IPS-20b (cell line): ENCODE measurements at regions not wholly inside any gene's neighbourhood (a gene's known extent, or its start where the extent isn't known, plus 50 kb on each side); places are given as distances from the start of the nearest gene placed in this dataset.

Experiments
- H3K27ac ChIP-seq: one replicate; pipeline ENCODE4 v1.5.1; 2013; ENCODE audit warnings: low read length
- H3K27me3 ChIP-seq: 2 replicates; pipeline ENCODE4 v1.6.1; 2013; ENCODE audit warnings: mild to moderate bottlenecking, low read length, inconsistent platforms; ENCODE audit not compliant: insufficient read depth
- H3K36me3 ChIP-seq: 2 replicates; pipeline ENCODE4 v1.6.1; 2013; ENCODE audit warnings: low read depth, mild to moderate bottlenecking, inconsistent platforms, low read length, moderate library complexity; ENCODE audit not compliant: insufficient read depth
- H3K4me1 ChIP-seq: 2 replicates; pipeline ENCODE4 v1.6.1; 2013; ENCODE audit warnings: mild to moderate bottlenecking, control low read depth, inconsistent platforms, low read length, moderate library complexity; ENCODE audit not compliant: insufficient read depth
- H3K4me3 ChIP-seq: 2 replicates; pipeline ENCODE4 v1.5.1; 2013; ENCODE audit warnings: mild to moderate bottlenecking, low read length, inconsistent platforms
- H3K9ac ChIP-seq: 2 replicates; pipeline ENCODE4 v1.6.1; 2013; ENCODE audit warnings: low read depth, mild to moderate bottlenecking, inconsistent platforms, low read length, moderate library complexity
- H3K9me3 ChIP-seq: 2 replicates; pipeline ENCODE4 v1.6.1; 2013; ENCODE audit warnings: mild to moderate bottlenecking, low read depth, low read length, inconsistent platforms; ENCODE audit not compliant: insufficient read depth

GRCh38 chr2:121969766-121970639 is 214.6 kb downstream of the TSN start:
- H3K9me3 ChIP-seq = no peaks in the 10 kb centered on the region
- H3K4me3 ChIP-seq = no peak overlapping the region
- no peak overlapping the region for H3K9ac ChIP-seq
- H3K27ac ChIP-seq = no peak overlapping the region
- no peaks in the 10 kb centered on the region; the same call in 1 of the 2 replicates for H3K4me1 ChIP-seq
- no peaks in the 10 kb centered on the region for H3K36me3 ChIP-seq
- H3K27me3 ChIP-seq = no peaks in the 10 kb centered on the region

DNA sequence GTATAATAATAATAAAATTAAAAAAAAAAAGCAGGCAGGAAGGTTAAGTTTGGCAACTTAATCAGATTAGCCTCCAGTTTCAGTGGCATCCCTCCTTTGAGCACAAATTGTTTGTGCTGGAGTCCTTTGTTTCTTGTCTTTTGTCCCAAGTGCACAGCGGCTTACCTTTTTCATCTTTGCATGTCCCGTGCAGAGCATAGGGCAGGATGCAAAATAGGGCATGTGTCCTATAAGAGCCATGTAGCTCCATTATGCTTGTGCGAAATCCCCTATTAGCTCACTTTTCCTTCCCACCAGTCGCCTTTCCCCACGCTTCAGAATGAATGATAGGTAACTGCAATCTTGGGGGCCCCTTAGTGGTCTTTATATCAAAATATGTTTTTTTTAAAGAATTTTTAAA is 216.8 kb downstream of the TSN start:
- H3K4me1 ChIP-seq = no peaks in the 10 kb centered on the region; the same call in 1 of the 2 replicates
- no peaks in the 10 kb centered on the region for H3K27me3 ChIP-seq
- no peak overlapping the region for H3K4me3 ChIP-seq
- no peaks in the 10 kb centered on the region for H3K9me3 ChIP-seq
- no peak overlapping the region for H3K27ac ChIP-seq
- no peak overlapping the region for H3K9ac ChIP-seq
- H3K36me3 ChIP-seq = no peaks in the 10 kb centered on the region

GRCh38 chr2:121974897-121975661 is 219.6 kb downstream of the TSN start:
- Histone ChIP-seq H3K9ac (no peak overlapping the region), H3K4me1 (no peaks in the 10 kb centered on the region; the same call in 1 of the 2 replicates), H3K9me3 (no peaks in the 10 kb centered on the region), H3K27ac (no peak overlapping the region), H3K36me3 (no peaks in the 10 kb centered on the region), H3K4me3 (no peak overlapping the region), H3K27me3 (no peaks in the 10 kb centered on the region)

DNA sequence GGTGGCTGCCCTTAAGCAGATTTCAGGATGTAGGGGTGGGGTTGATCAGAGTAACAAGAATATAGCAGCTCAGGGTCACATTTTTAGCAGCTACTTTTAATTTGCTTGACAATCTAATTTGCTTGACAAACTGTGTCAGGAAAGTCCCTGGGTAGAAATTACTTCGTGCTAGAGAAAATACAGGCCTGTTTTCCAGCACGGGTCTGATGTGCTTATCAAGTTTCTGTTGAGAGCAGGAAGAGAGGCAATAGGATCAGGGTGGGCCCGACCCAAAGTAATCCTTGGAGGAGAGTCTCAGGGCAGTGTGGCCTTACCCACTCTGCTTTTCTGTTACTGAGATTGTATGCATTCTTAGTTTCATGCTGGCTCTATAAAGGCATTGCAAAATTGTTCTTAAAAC is 221.5 kb downstream of the TSN start:
- Histone ChIP-seq H3K27me3 (no peaks in the 10 kb centered on the region), H3K4me3 (no peak overlapping the region), H3K4me1 (no peaks in the 10 kb centered on the region; the same call in 1 of the 2 replicates), H3K36me3 (no peaks in the 10 kb centered on the region), H3K9me3 (no peaks in the 10 kb centered on the region), H3K27ac (no peak overlapping the region), H3K9ac (no peak overlapping the region)

- no peaks in the 10 kb centered on the region for H3K9me3 ChIP-seq
Measured at GRCh38 chr2:121977326-121977725, 221.9 kb downstream of the TSN start.

DNA sequence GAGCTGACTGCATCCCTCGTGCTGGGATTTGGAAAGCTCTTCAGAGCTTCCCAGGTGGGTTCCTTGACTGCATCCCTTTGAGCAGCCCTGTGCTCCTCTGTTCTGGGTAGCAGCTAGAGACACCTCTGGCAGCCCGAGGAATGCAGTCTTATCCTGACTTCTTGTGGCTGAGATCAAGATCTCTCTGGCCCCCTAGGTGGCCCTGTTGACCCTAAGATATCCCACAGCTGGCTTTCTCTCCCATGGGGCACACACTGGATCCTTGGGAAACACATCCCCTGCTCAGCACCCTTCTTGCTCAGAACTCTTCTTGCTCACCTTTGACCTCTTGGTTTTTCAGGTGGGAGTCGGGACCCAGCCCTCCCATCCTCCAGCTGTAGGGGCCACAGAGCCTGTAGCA is 237.2 kb downstream of the TSN start:
- Histone ChIP-seq H3K4me3 (no peak overlapping the region), H3K9me3 (no peaks in the 10 kb centered on the region; the same call in 1 of the 2 replicates), H3K27me3 (no peaks in the 10 kb centered on the region), H3K9ac (no peak overlapping the region), H3K4me1 (no peaks in the 10 kb centered on the region), H3K27ac (no peak overlapping the region), H3K36me3 (no peaks in the 10 kb centered on the region)

More at GRCh38 chr2:121977326-121977725, 221.9 kb downstream of the TSN start:
- Histone ChIP-seq H3K9ac (no peak overlapping the region), H3K27ac (no peak overlapping the region), H3K4me3 (no peak overlapping the region), H3K36me3 (no peaks in the 10 kb centered on the region), H3K27me3 (no peaks in the 10 kb centered on the region), H3K4me1 (no peaks in the 10 kb centered on the region; the same call in 1 of the 2 replicates)

DNA sequence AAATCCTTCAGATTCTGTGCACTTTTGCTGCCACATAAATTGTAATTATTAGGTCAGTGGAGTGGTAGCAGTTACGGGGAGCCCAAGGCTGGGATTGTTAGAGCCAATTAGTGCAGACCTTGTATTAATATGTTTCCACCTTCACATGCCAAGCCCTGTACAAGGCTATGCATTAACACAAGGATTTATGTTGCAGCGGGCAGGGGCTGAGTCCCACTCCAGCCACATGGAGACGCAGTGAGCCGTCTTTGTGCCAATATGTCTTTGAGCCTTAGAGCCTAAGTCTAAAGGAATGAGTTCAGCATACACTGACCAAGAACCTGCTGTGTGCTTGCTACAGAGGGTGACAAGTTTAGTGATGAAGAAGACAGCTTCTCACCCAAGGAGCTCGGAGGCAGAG is 238.2 kb downstream of the TSN start:
- Histone ChIP-seq H3K27me3 (no peaks in the 10 kb centered on the region), H3K36me3 (no peaks in the 10 kb centered on the region), H3K9me3 (no peaks in the 10 kb centered on the region; the same call in 1 of the 2 replicates), H3K9ac (no peak overlapping the region), H3K27ac (no peak overlapping the region), H3K4me3 (no peak overlapping the region), H3K4me1 (no peaks in the 10 kb centered on the region)

DNA sequence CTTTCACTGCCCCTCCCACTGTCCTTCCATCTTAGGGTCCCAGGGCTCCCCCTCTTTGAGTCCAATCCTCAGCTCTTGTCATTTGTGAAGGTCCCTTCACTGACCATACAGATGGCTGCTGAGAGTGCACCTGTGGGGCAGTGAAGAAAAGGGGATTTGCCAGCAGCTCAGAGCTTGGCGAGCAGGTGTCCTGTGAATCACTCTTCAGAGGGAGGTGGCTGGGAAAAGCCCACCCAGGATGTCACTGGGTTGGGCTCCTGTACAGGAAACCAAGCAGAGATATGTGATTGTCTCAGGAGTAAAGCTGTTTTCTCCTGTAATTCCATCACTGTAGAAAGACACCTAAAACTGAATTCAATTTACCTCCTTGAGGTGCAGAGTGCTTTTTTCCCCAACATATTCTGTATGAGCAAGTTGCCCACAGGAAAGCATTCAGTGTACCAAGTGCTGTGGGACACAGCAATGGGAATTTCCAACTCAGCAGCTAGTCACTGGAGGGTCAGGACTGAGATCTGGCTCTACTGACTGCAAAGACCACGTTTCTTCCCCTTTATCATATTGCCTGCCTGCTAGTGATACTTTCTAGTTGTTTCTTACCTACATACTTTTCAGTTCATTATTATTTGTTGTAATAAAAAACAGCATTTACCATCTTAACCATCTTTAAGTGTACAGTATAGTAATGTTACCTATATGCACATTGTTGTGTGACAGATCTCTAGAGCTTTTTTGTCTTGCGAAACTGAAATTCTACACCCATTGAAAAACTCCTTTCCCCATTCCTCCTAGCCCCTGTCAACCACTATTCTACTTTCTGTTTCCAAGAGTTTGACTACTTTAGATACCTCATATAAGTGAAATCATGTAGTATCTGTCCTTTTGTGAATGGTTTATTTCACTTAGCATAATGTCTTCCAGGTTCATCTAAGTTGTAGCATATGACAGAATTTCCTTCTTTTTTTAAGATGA is 239.1 kb downstream of the TSN start:
- H3K27me3 ChIP-seq = no peaks in the 10 kb centered on the region
- no peak overlapping the region for H3K27ac ChIP-seq
- no peak overlapping the region for H3K9ac ChIP-seq
- no peak overlapping the region for H3K4me3 ChIP-seq
- H3K9me3 ChIP-seq = no peaks in the 10 kb centered on the region; the same call in 1 of the 2 replicates
- H3K36me3 ChIP-seq = no peaks in the 10 kb centered on the region
- H3K4me1 ChIP-seq = no peaks in the 10 kb centered on the region

GRCh38 chr2:121998751-121999150 is 243.3 kb downstream of the TSN start:
- Histone ChIP-seq H3K27ac (no peak overlapping the region), H3K4me1 (no peaks in the 10 kb centered on the region), H3K9ac (no peak overlapping the region)

GRCh38 chr2:121999264-121999663 is 243.8 kb downstream of the TSN start:
- Histone ChIP-seq H3K9ac (no peak overlapping the region), H3K4me1 (no peaks in the 10 kb centered on the region), H3K36me3 (no peaks in the 10 kb centered on the region), H3K27me3 (no peaks in the 10 kb centered on the region), H3K9me3 (no peaks in the 10 kb centered on the region; the same call in 1 of the 2 replicates), H3K27ac (no peak overlapping the region), H3K4me3 (no peak overlapping the region)

More at GRCh38 chr2:121998751-121999150, 243.3 kb downstream of the TSN start:
- Histone ChIP-seq H3K36me3 (no peaks in the 10 kb centered on the region), H3K4me3 (no peak overlapping the region), H3K27me3 (no peaks in the 10 kb centered on the region), H3K9me3 (no peaks in the 10 kb centered on the region; the same call in 1 of the 2 replicates)
